ENCODE measurements at regions not wholly inside any gene's neighbourhood (a gene's known extent, or its start where the extent isn't known, plus 50 kb on each side); places are given as distances from the start of the nearest gene placed in this dataset.

- no peaks in the 10 kb centered on the region for H3K9me3 ChIP-seq (ENCODE audit: control insufficient read depth, low read length)
- H3K27ac ChIP-seq (ENCODE audit: low read depth, low read length), result no peak overlapping the region
- Mint-ChIP-seq H3K27me3 (ENCODE audit: insufficient read depth) (peaks cover 12% of the 10 kb centered on the region), H3K4me3 (no peak overlapping the region), H3K36me3 (ENCODE audit: low read depth) (no peaks in the 10 kb centered on the region), H3K9me3 (no peaks in the 10 kb centered on the region), H3K27ac (no peak overlapping the region), H3K4me1 (no peaks in the 10 kb centered on the region)
- TF ChIP-seq CTCF (conservative IDR thresholded peaks at IDR 0.05), result no peak
- WGBS, 2 experiments (ENCODE audit: insufficient coverage in 1 of 2, insufficient read length in 1 of 2), result 79% methylated on average over 2 of the region's 2 CpGs
- H3K4me3 ChIP-seq (ENCODE audit: low read length), result no peak overlapping the region
- no peaks in the 10 kb centered on the region for H3K4me1 ChIP-seq (ENCODE audit: control insufficient read depth, insufficient read depth, low read length)
- H3K36me3 ChIP-seq (ENCODE audit: control insufficient read depth, insufficient read depth, low read length), result no peaks in the 10 kb centered on the region
- DNase-seq, result no peak
- H3K27me3 ChIP-seq (ENCODE audit: control insufficient read depth, insufficient read depth, low read length, poor library complexity, severe bottlenecking), result no peaks in the 10 kb centered on the region
- H3K9ac ChIP-seq (ENCODE audit: extremely low read depth, low read length, poor library complexity, severe bottlenecking), result no peak overlapping the region
These were observed 57.5 kb upstream of the EED start for GRCh38 chr11:86187027-86187426.

GRCh38 chr11:86186386-86186785 lies 58.2 kb upstream of the EED start:
- H3K36me3 Mint-ChIP-seq (ENCODE audit: low read depth), result no peaks in the 10 kb centered on the region
- no peak overlapping the region for H3K27ac Mint-ChIP-seq
- Histone ChIP-seq H3K9ac (ENCODE audit: extremely low read depth, low read length, poor library complexity, severe bottlenecking) (no peak overlapping the region), H3K27ac (ENCODE audit: low read depth, low read length) (no peak overlapping the region), H3K36me3 (ENCODE audit: control insufficient read depth, insufficient read depth, low read length) (no peaks in the 10 kb centered on the region), H3K4me3 (ENCODE audit: low read length) (no peak overlapping the region), H3K27me3 (ENCODE audit: control insufficient read depth, insufficient read depth, low read length, poor library complexity, severe bottlenecking) (no peaks in the 10 kb centered on the region), H3K4me1 (ENCODE audit: control insufficient read depth, insufficient read depth, low read length) (no peaks in the 10 kb centered on the region), H3K9me3 (ENCODE audit: control insufficient read depth, low read length) (no peaks in the 10 kb centered on the region)
- no peak for TF ChIP-seq CTCF (conservative IDR thresholded peaks at IDR 0.05)
- peaks cover 12% of the 10 kb centered on the region for H3K27me3 Mint-ChIP-seq (ENCODE audit: insufficient read depth)
- H3K4me3 Mint-ChIP-seq, result no peak overlapping the region
- H3K9me3 Mint-ChIP-seq, result no peaks in the 10 kb centered on the region
- no peaks in the 10 kb centered on the region for H3K4me1 Mint-ChIP-seq
- DNase-seq, result no peak
- WGBS, 2 experiments (ENCODE audit: insufficient coverage in 1 of 2, insufficient read length in 1 of 2), result 84 to 94% methylated on average over 3 to 4 of the region's 4 CpGs

GRCh38 chr11:86185381-86185750 lies 59.2 kb upstream of the EED start:
- Mint-ChIP-seq H3K4me3 (no peak overlapping the region), H3K27me3 (ENCODE audit: insufficient read depth) (peaks cover 5% of the 10 kb centered on the region), H3K4me1 (no peaks in the 10 kb centered on the region), H3K36me3 (ENCODE audit: low read depth) (no peaks in the 10 kb centered on the region), H3K9me3 (no peaks in the 10 kb centered on the region), H3K27ac (no peak overlapping the region)
- Histone ChIP-seq H3K9ac (ENCODE audit: extremely low read depth, low read length, poor library complexity, severe bottlenecking) (no peak overlapping the region), H3K27ac (ENCODE audit: low read depth, low read length) (no peak overlapping the region), H3K27me3 (ENCODE audit: control insufficient read depth, insufficient read depth, low read length, poor library complexity, severe bottlenecking) (no peaks in the 10 kb centered on the region), H3K4me3 (ENCODE audit: low read length) (no peak overlapping the region), H3K4me1 (ENCODE audit: control insufficient read depth, insufficient read depth, low read length) (no peaks in the 10 kb centered on the region), H3K9me3 (ENCODE audit: control insufficient read depth, low read length) (no peaks in the 10 kb centered on the region), H3K36me3 (ENCODE audit: control insufficient read depth, insufficient read depth, low read length) (no peaks in the 10 kb centered on the region)
- DNase-seq, result no peak
- TF ChIP-seq CTCF (conservative IDR thresholded peaks at IDR 0.05), result no peak
- WGBS, 2 experiments (ENCODE audit: insufficient coverage in 1 of 2, insufficient read length in 1 of 2), result 96% methylated on average over 2 of the region's 2 CpGs; no CpG with 5 or more reads in 1 of the 2 experiments
